Urinary bladder (tissue), 3 donors: ENCODE measurements at regions not wholly inside any gene's neighbourhood (a gene's known extent, or its start where the extent isn't known, plus 50 kb on each side); places are given as distances from the start of the nearest gene placed in this dataset.

Experiments used
- DNase-seq: peaks from one replicate; pipeline ENCODE4 v3.0.0-alpha.2; 2015; ENCODE audit errors: extremely low spot score
- H3K27ac ChIP-seq: one replicate; pipeline ENCODE4 v1.5.1; 2013; ENCODE audit warnings: low read depth, mild to moderate bottlenecking, moderate library complexity
- H3K36me3 ChIP-seq: one replicate; pipeline ENCODE4 v1.6.1; 2013; ENCODE audit warnings: mild to moderate bottlenecking, moderate library complexity; ENCODE audit not compliant: insufficient read depth
- H3K4me1 ChIP-seq: one replicate; pipeline ENCODE4 v1.6.1; 2013; ENCODE audit warnings: mild to moderate bottlenecking, moderate library complexity; ENCODE audit not compliant: insufficient read depth
- H3K4me3 ChIP-seq: one replicate; pipeline ENCODE4 v1.5.1; 2013; ENCODE audit warnings: low read depth, low read length
- WGBS: extraction: QIAGEN DNeasy Blood & Tissue Kit; methylation state at CpG from one replicate; pipeline ENCODE4 v1.1.7; 2013; 5-methylcytosine and 5-hydroxymethylcytosine counted together
- donor health status: healthy with polysubstance abuse.
- donor health status: healthy.

DNA sequence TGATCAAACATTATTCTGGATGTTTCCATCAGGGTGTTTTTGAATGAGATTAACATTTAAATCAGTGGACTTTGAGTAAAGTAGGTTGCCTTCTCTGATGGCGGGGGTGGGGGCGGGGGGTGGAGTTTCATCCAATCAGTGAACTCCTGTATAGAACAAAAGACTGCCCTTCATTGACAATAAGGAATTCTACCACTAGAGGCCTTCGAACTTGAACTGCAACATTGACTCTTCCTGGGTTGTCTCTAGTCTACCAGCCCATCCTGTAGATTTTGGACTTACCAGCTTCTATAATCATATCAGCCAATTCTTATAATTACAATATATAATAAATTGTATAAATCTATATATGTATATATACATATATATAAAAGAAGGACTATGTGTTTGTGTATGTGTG lies 520.4 kb upstream of the CXADR start:
- H3K4me3 ChIP-seq: no peak overlapping the region
- no peak for DNase-seq
- no peak overlapping the region for H3K27ac ChIP-seq
- WGBS: 96% methylated on average over 3 of the region's 3 CpGs
- no peaks in the 10 kb centered on the region for H3K36me3 ChIP-seq
- H3K4me1 ChIP-seq: no peaks in the 10 kb centered on the region

DNA sequence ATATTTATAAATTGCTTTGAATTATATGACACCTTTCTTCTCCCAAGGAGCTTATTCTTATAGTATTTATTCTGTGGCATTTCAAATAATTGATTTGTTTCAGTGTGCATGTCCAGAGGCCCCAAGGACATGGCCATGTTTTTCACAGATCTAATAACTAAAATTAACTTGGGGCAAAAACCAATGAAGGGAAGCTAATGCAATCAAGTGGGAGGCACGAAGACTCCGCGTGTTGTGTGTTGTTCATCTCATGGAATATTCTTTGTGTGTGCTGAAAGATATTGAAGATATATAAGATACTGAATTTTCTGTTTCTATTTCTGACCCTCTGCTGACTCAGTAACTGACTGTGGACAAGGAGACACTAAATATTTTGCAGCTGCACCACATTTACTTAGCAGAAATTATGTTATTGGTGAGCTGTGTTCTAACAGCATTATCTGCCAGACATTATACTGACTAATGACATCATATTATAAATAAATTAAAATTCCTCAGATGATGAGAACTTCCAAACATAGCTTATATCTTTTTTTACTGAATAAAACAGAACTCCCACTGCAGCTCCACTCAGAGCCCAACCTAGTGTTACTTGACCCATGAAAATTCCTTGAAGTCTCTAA lies 519.3 kb upstream of the CXADR start:
- WGBS: 84% methylated on average over 3 of the region's 3 CpGs
- H3K4me3 ChIP-seq: no peak overlapping the region
- H3K36me3 ChIP-seq: no peaks in the 10 kb centered on the region
- DNase-seq: no peak
- no peak overlapping the region for H3K27ac ChIP-seq
- no peaks in the 10 kb centered on the region for H3K4me1 ChIP-seq

DNA sequence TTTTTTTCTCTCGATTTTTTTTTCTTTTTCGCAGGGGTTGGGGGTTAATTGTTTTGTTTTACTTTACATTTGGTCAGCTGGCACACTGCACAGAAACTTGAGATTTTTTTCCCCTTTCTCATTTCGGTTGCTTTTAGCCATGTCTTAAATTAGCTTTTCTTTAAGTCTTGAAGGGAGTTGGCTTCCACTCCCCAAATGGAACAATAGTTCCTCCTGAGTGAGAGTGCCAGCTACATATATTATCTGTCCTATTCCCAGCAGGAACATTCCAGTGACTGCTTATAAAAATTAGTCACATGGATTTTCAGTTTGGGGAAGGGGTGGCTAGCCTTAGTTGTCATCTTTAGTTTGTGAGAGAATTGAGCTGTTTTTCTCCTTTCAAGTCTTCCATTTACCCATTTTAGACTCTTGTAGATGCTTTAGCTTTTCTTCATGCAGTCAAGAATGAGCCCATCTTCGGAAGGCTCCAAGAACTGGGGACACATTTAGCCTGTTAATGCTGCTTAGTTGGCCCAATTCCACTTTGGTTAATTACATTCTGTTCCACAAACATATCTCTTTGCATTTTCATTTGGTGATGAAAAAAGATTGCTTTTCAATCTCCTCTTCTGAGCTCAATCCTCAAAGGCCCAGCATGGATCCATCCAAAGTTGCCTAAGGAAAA lies 510.1 kb upstream of the CXADR start:
- Histone ChIP-seq H3K36me3 (no peaks in the 10 kb centered on the region), H3K4me3 (no peak overlapping the region), H3K4me1 (no peaks in the 10 kb centered on the region), H3K27ac (no peak overlapping the region)
- no peak for DNase-seq
- whole genome bisulfite sequencing: 84% methylated on average over 4 of the region's 4 CpGs

GRCh38 chr21:17003258-17003615 lies 509.6 kb upstream of the CXADR start:
- whole genome bisulfite sequencing: 61% methylated on average over 1 of the region's 1 CpG
- Histone ChIP-seq H3K36me3 (no peaks in the 10 kb centered on the region), H3K4me1 (no peaks in the 10 kb centered on the region), H3K4me3 (no peak overlapping the region), H3K27ac (no peak overlapping the region)
- DNase-seq: no peak

DNA sequence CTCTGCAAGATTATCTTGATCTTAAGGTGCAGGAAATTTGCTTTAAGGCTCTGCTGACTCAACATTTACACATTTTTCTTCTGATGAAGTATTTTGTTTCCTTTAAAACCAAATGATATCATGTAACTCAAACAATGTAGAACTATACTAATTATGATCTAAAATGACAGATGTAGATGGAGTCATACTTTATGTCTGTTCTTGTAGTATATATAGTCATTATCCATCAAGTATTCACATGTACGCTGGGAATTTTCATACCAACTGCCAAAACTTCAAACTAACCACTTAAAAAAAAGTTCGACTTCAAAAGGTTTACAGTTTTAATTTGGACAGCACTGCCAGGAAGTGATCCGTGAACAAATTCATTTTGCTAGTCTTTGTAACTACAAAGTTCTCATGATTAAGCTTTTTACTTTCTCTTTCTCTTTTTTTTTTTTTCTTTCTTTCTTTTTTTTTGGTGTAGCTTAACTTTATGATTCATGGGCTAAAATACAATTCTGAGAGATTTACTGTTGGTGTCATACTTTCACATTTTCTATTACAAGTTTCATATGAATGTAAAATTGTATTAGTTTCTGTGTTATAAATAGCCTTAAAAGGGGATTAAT lies 509.0 kb upstream of the CXADR start:
- no peak for DNase-seq
- Histone ChIP-seq H3K27ac (no peak overlapping the region), H3K36me3 (no peaks in the 10 kb centered on the region), H3K4me3 (no peak overlapping the region), H3K4me1 (no peaks in the 10 kb centered on the region)
- WGBS: 27% methylated on average over 3 of the region's 3 CpGs

GRCh38 chr21:17032141-17032655 lies 480.6 kb upstream of the CXADR start:
- no peak for DNase-seq
- 74% methylated on average over 2 of the region's 2 CpGs for WGBS
- Histone ChIP-seq H3K36me3 (no peaks in the 10 kb centered on the region), H3K4me1 (no peaks in the 10 kb centered on the region), H3K27ac (no peak overlapping the region), H3K4me3 (no peak overlapping the region)

DNA sequence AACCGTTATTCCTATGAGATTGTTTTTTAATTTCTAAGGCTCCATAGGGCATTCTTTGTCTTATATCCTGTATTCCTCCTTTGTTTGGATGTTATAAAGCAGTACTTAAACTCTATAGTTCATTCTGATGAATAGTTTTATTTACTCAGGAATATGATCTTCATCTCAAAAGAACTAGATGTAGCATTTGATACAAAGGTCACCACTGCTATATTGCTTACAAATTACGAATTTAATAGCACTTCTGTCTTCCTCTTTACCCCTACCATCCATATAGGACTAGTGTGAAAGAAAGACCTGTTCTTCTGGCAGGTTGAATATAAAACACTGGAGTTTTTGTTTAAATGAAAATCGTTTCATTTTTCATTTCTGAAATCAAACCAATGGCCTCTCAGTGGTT lies 468.1 kb upstream of the CXADR start:
- Histone ChIP-seq H3K4me3 (no peak overlapping the region), H3K4me1 (no peaks in the 10 kb centered on the region), H3K36me3 (no peaks in the 10 kb centered on the region), H3K27ac (no peak overlapping the region)
- 85% methylated on average over 3 of the region's 3 CpGs for WGBS
- no peak for DNase-seq

DNA sequence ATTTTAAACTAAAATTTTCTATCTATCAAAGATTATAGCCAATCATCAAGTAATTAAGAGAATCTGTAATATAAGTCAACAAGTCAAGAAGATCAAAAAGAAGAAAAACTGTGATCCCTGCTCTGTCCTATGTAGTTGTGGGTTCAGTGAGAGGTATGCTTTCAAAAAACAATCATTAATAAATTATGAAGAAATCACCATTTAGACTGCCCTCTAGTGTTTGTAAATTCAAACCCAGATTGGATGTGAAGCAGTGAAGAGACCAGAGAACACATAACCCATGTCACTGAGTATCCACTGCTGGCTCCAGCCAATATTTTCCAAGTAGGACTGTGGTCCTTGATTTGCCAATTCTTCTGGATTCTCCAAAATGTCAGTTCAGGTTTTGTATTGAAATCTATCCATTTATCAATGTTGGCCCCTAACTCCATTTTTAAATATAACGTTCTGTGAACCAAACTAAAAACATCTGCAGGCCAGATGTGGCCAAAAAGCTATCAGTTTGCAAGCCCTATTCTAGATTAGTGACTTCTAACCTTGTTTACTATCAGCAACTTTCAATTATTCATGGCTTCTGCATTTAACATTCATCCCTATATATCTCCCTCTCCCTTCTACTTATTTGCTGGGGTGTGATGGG lies 467.5 kb upstream of the CXADR start:
- no peaks in the 10 kb centered on the region for H3K4me1 ChIP-seq
- no peaks in the 10 kb centered on the region for H3K36me3 ChIP-seq
- DNase-seq: no peak
- H3K27ac ChIP-seq: no peak overlapping the region
- 64% methylated on average over 1 of the region's 1 CpG for WGBS
- H3K4me3 ChIP-seq: no peak overlapping the region

DNA sequence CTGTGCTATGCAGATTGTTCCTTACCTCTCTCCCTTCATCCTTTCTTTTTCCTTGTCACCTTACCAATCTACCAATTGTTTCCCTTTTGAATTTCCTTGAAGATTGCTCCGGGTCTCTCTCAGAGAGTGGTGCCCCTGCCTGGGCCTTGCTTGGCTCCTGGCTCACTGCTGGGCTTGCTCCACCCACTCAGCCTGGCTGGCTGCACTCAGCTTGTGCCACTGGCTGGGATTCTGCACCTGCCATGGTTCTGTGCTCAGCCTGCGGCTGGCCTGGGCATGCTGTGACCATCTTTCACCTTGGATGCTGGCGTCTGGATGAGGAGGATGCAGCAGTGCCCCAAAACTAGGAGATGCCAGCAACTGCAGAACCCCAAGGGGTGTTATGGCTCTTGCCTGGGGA lies 463.9 kb upstream of the CXADR start:
- H3K27ac ChIP-seq: no peak overlapping the region
- no peaks in the 10 kb centered on the region for H3K36me3 ChIP-seq
- H3K4me3 ChIP-seq: no peak overlapping the region
- DNase-seq: no peak
- H3K4me1 ChIP-seq: no peaks in the 10 kb centered on the region
- WGBS: 95% methylated on average over 3 of the region's 3 CpGs

DNA sequence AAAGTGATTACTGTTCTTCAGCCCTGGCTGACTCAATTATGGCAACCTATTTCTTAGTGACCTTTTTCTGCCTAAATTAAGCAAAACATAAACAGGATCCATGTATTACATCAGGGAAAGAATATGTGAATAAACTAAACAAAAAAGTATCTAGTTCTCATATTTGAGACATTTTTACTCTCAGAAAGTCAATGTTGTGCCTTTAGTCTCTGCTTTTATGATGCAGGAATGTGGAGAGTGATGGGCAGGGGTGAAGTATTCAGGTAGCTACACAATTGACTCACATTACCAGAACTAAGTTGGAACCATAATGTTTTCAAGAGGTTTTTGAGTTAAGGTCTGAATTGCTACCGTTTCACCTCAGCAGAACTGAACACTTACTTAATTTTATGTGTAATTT lies 462.7 kb upstream of the CXADR start:
- no peak for DNase-seq
- WGBS: 77% methylated on average over 1 of the region's 1 CpG
- H3K36me3 ChIP-seq: no peaks in the 10 kb centered on the region
- H3K4me1 ChIP-seq: no peaks in the 10 kb centered on the region
- no peak overlapping the region for H3K27ac ChIP-seq
- no peak overlapping the region for H3K4me3 ChIP-seq

DNA sequence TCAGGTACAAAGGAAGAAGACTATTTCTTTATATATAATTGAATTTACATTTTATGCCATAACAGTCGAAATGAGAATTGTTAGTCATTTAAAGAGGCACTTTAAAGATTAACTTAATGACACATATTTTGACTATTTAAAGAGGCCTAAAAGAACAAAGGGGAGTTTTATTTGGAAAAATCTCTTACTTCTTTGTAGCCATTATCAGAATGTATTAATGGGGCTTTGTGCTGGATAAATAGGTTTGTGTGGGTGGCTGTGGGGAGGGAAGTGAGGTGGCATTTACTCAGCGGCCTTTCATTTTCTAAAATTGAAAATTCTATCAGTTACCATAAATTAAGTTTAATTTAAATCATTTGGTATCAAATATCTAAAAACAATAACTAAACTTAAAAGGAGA lies 462.2 kb upstream of the CXADR start:
- WGBS: 86% methylated on average over 2 of the region's 2 CpGs
- no peaks in the 10 kb centered on the region for H3K36me3 ChIP-seq
- no peak for DNase-seq
- H3K4me3 ChIP-seq: no peak overlapping the region
- no peak overlapping the region for H3K27ac ChIP-seq
- H3K4me1 ChIP-seq: no peaks in the 10 kb centered on the region

GRCh38 chr21:17051054-17051453 lies 461.8 kb upstream of the CXADR start:
- H3K4me1 ChIP-seq: no peaks in the 10 kb centered on the region
- no peak for DNase-seq
- H3K27ac ChIP-seq: no peak overlapping the region
- 59% methylated on average over 3 of the region's 3 CpGs for WGBS
- no peak overlapping the region for H3K4me3 ChIP-seq
- H3K36me3 ChIP-seq: no peaks in the 10 kb centered on the region

DNA sequence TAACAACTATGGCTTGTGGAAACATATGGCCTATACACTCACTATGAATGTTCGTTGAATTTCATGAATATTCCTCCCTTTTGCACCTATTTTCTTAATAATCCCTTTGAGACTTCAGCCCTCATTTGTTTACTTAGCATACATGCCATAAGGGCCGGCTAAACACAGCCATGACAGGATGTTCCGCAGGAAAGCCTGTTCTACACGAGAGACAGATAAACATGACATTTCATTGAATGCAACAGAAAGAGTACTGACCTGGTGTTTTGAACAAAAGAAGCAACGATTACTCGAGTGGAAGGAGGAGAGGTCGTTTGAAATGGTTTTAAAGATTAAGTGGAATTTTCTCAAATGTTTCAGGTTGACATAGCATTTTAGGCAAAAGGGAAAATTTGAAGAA lies 459.5 kb upstream of the CXADR start:
- DNase-seq: no peak
- Histone ChIP-seq H3K36me3 (no peaks in the 10 kb centered on the region), H3K4me1 (no peaks in the 10 kb centered on the region), H3K27ac (no peak overlapping the region), H3K4me3 (no peak overlapping the region)
- 39% methylated on average over 7 of the region's 7 CpGs for WGBS

- no peak overlapping the region for H3K27ac ChIP-seq
- 79% methylated on average over 1 of the region's 1 CpG for WGBS
- no peak for DNase-seq
- no peaks in the 10 kb centered on the region for H3K36me3 ChIP-seq
- no peaks in the 10 kb centered on the region for H3K4me1 ChIP-seq
- H3K4me3 ChIP-seq: no peak overlapping the region
Measured at GRCh38 chr21:17059936-17060335, 452.9 kb upstream of the CXADR start.
